ENCODE measurements at regions not wholly inside any gene's neighbourhood (a gene's known extent, or its start where the extent isn't known, plus 50 kb on each side); places are given as distances from the start of the nearest gene placed in this dataset.

DNA sequence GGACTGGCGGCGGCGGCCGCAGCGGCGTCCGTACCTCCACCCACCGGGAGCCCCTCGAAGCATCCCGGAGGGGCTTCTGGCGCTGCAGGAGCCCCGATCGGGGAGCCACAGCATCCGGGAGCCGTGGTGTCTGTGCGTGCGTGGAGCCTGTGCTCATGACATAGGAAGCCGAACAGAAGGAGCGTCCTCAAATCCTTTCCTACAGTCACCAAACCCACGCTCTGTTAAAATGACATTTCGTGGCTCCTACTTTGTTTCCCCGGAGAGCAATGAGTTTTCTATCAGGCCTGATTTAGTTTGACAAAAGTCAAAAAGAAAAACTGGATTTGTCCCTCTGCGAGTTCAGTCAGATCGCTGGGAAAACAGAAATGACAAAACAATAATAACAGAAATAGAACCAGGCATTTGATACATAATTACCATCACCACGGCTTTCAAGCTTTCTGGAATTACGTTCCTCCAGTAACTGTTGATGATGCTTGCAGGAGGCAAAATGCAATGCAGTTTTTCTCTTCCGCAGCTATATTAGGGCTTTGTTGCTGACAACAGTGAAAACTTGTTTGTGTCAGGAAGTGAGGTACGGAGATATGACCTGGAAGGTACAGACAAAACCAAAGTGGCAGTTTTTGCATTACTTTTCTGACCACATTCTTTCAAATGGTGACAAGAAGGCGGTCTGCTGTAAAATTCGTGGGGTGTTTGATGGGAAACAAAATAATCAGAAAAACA lies 219.3 kb upstream of the MKLN1 start:
- DNase-seq (ENCODE audit: low read depth), result peak; percentile 11

DNA sequence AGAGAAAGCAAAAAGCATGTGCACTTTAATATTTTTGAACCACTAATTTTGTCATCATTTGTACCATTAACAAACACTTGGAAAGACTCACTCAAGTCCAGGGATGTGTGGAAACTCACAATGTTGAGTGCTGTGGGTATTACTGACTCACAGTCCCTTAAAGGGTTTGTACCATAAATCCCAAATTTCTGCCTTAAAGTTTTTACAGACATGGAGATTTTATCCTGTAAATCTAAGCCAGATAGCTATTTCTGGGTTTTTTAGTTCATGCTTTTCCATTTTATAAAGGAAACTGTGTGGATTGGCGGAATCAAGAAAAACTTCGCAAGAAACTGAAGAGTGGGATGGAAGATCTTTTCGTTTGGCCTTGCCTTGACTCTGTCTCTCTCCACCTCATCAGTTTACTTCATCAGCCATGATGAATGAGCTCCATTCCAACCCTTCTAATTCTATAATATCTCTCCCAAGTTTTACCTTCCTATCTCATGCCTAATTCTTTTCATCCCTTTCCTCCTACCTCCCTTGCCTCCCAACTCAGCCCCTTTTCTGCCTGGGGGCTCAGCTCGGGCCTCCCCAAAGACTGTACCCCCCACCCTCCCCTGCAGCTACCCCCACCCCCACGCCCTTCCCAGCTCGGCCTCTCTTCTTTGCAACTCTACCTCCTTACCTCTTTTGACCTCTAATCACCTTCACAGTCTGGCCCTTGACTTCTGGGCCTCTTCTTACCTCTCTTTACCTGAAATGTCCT lies 218.5 kb upstream of the MKLN1 start:
- peak; percentile 23 for DNase-seq (ENCODE audit: low read depth)

DNA sequence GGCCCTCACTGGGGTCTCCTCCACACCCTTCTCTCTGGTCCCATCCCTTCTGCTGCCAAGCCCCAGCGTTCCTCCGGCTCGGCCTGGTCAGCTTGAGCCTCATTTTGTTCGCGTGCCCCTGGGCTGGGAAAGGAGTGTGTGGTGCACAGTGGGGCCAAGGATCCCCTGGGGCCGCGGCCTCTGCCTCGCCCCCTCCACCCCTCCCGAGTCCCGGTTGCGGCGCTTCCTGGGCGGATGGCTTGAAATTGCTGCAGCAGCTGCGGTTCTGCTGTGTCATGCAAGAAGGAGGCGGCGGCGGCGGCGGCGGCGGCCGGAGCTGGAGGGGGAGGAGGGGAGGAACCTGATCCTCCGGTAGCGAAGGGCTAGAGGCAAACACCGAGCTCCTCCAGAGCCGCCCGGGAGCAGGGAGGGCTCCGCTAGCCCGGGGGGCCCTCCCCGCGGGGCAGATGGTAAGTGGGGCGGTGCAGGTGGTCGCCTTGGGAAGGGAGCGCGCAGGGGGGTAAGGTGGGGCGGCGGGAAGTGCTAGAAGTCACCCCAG lies 217.8 kb upstream of the MKLN1 start:
- peak; percentile 43 for DNase-seq (ENCODE audit: low read depth)

DNA sequence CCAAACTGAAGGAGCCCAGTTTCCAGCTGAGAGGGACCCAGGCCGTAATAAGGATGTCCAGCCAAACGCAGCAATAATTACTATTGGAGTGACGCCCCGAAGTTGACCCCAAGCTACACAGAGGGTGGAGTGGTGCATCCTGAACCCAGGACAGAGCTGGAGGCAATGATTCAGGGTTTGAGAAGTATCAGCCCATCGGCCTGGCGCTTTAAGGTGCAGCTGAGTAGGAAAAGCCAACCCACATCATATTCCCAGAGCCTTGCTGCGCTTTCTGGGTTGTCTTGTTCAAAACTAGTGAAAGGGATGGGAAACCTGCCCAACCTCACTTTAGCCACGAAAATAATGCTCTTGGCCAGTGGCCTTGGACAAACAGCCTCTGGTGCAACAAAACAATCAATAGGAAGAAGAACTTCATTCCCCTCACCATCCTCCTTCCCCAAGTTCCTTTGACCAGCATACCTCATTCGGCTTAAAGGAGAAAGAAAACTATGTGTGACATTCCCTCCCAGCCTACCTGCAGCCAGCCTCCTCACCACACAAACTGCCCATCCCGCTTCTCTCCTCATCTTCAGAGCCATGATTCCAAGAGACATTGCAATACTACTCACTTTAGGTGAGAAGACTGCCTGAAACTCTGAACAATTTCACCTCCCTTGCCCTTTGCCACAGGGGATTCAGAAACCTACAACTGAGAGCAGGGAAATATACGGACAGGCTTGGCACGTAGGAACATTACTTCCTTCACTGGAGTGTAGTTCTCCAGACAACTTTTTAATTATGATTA lies 217.2 kb upstream of the MKLN1 start:
- DNase-seq (ENCODE audit: low read depth), result no peak

DNA sequence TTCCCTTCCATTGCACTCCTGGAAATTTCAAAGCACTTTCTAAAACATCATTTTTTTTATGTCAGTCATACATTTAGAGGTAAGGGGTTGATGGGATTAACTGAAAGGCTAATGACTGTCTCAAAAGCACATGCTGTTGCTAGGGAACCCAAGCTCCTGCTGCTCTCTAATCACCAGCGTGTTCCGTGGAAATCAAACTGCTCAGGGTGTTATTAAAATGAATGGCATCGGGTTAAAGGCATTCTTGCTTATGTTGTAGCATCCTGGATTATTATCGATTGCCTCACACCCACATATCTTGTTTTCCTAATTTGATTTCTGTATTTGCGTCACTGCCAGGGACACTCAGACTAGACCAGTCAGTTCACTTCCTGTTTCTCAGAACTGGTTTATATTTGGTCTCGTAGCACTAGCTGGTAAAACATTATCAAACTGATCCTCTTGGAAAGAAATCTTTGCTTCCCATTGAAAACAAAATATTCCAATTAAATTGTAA lies 216.5 kb upstream of the MKLN1 start:
- peak; percentile 86 for DNase-seq (ENCODE audit: low read depth)

DNA sequence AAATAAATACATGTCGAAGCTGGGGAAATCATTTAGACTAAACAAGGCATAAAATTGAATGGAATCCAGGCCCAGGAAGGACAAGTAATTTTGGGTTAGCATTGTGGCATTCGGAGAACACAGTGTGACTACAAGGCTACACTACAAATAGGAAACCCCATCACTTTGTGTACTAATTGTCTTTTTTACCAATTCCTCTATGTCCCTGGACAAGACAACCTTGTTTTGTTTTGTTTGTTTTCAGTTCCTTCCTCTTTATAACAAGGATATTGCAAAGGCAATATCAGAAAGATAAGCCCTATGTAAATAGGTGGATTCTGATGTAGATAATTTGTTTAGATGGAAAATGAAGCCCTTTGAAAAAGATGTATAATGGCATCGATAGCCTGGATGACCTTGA lies 215.9 kb upstream of the MKLN1 start:
- DNase-seq (ENCODE audit: low read depth), result no peak

DNA sequence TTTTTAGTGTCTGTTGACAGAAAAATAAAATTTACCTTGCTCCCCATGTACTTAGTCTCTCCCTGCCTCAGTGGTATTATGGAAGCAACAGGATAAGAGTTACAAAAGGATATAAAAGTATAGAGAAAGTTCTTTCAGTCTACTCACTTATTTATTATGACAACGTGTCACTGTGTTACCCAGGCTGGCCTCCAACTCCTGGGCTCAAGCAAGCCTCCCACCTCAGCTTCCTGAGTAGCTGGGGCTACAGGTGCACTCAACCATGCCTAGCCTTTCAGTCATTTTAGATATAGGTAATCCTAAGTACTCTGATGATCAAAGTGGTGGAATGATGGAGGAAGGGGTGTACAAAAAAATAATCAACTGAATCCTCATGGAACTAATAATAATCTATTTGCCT lies 215.2 kb upstream of the MKLN1 start:
- DNase-seq (ENCODE audit: low read depth), result no peak

DNA sequence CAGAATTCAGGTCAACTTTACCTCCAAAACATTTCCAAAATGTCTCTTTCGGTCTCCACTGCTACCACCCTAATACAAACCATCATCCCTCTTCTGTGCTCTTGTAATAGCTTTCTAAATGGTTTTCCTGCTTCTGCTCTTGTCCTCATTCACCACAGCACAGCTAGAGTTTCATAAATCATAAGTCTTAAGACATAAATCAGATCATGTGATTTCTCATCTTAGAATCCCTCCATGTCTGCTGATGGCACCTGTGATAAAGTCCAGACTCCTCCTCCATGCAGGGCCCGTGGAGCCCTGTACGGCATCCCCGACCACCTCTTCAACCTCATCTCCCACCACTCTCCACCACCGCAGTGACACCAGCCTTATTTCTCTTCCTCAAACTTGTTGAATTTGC lies 212.3 kb upstream of the MKLN1 start:
- no peak for DNase-seq (ENCODE audit: low read depth)

DNA sequence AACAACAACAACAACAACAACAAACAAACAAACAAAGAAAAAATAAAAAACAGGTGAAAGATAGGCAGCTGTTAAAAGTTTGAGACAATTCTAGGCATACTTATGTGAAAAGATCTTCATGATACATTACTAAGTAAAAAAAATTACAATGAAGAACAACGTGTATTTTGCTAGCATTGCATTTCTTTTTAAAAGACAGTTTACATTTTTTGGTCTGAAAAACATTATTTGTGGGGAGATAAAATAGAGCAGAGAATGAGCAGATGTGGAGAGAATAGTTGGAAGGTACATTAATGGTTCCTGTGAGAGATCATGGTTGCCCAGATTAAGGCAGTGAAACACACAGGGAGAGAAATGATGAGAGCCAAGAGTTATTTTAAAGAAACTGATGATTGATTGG lies 210.2 kb upstream of the MKLN1 start:
- DNase-seq (ENCODE audit: low read depth), result no peak

DNA sequence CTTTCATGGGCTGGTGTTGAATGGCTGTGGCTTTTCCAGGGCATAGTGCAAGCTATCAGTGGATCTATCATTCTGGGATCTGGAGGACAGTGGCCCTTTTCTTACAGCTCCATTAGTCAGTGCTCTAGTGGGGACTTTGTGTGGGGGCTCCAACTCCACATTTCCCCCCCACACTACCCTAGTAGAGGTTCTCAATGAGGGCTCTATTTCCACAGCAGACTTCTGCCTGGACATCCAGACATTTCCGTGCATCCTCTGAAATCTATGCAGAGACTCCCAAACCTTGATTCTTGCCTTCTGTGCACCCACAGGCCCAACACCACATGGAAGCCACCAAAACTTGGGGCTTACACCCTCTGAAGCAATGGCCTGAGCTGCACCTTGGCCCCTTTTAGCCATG lies 208.3 kb upstream of the MKLN1 start:
- no peak for DNase-seq (ENCODE audit: low read depth)

DNA sequence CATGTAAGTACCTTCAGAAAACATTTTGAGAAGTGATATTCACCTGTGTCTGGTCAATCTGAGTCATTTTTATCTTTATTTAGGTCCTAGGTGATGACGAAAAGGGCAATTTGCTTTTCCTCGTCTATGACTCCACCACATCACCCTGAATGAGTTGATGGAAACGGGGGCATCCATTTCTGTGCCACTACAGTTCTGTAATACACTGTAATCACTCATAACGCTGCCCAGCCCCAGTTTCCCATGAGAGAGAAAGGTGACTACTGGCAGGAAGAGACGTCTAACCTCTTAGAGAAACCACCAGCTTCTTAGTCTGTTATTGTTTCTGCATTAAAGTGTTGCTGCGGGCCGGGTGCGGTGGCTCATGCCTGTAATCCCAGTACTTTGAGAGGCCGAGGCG lies 205.3 kb upstream of the MKLN1 start:
- DNase-seq (ENCODE audit: low read depth), result no peak

DNA sequence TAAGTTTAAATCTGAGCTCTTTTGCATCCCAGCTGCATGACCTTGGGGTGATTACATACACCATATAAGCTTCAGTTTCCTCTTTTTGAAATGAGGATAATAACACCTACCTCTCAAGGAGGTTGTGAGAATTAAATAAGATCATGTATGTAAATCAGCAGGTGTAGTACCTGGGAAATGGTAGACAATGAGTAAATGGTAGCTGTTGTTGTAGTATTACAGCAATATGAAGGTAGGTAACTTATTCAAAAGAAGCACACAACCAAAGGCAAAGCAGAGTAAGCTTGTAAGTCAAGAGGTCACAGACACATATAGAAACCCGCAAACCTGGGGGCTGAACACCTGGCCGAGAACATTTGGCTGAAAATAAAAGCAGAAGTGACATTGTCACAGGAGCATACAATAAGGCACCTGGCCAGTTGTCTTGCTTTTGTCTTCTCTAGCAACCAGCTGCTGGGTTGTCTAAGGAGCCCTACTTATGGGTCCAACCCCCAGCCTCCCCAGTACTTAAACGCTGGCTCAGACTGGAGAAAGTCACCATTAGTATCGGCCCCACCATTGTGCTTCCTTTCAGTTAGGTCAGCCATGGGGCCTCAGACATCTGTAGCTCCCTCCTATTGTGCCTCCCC lies 203.6 kb upstream of the MKLN1 start:
- no peak for DNase-seq (ENCODE audit: low read depth)

DNA sequence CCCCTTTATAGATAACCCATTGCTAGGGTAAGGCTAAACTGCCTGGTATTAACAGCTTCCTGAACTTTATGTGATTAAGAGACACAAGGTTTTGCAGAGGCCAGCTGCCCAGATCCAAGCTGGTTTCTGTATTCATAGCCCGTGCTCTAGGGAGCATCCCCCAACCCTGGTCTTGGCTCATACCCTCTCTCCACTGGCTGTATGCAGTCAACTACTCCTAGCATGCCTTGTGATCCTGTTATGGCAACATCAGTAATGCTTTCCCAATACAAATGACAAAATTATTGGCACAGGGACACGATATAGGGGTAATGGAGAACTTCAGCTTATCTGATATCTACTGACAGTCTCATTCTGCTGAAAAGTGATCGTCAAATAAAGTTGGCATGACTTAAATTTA lies 202.8 kb upstream of the MKLN1 start:
- DNase-seq (ENCODE audit: low read depth), result no peak

DNA sequence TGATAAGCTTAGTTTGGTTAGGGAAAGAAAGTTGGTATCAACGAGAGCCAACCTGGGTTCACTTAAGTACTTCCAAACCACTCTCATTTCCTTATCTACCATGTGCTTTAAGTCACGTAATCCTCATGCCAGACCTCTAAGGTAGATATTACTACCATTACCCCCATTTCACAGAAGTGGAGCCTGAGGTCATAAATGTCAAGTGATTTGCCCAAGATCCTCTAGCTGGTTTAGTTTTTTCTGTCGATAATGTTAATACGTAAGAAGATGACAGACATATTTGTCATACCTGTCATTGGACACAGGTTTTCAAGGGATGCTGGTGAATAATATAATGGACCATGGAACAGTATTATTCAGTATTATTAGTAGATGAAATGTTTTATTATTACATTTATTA lies 197.4 kb upstream of the MKLN1 start:
- no peak for DNase-seq (ENCODE audit: low read depth)

DNA sequence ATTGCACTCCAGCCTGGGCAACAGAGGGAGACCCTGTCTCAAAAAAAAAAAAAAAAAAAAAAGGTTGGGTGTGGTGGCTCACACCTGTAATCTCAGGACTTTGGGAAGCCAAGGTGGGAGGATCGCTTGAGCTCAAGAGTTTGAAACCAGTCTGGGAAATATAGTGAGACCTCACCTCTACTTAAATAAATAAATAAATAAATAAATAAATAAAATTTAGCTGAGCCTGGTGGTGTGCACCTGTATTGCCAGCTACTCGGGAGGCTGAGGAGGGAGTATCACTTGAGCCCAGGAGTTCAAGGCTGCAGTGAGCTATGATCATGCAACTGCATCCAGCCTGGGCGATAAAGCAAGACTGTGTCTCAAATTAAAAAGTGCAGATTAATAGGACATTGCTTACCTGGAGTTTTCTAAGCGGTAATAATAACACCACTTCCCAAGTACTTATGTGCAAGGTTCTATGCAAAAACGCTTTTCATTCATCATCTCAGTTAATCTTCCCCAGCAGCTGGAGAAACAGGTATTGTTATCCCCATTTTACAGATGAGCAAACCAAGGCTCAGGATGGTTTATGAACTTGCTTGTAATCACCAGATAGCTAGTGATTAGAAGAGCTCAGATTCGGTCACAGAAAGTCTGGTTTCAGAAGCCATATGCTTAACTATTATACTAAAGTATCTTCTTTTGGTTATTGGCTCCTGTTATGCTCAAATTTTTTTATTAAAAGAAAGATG lies 196.5 kb upstream of the MKLN1 start:
- no peak for DNase-seq (ENCODE audit: low read depth)

DNA sequence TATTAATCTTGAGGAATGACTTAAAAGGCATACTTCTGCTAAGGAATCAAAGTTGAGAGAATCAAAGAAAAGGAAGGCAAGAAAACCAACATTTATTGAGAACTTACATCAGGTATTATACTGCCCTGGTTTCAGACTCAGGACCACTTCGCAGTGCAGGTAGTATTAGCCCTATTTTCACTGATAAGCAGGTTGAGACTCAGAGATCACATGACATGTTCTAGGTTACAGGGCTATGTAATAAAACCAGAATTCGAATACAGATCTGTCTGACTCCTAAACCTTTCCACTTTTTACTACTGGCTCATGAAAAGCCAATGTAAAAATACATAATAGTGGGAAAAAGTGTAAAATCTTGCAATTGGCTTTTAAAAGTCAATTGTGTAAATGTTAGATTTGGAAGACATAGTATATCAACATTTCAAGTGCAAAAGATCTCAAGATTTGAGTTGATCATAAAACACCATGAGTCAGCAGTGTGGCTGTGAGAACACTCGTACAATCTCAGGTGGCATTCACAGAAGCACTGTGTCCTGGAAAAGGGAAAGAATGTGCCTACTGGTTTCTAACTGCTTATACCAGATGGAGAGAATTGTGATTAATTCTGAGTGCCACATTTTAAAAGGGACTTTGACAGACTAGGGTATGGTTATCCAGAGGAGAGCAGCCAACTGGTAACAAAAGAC lies 195.8 kb upstream of the MKLN1 start:
- DNase-seq (ENCODE audit: low read depth), result no peak

DNA sequence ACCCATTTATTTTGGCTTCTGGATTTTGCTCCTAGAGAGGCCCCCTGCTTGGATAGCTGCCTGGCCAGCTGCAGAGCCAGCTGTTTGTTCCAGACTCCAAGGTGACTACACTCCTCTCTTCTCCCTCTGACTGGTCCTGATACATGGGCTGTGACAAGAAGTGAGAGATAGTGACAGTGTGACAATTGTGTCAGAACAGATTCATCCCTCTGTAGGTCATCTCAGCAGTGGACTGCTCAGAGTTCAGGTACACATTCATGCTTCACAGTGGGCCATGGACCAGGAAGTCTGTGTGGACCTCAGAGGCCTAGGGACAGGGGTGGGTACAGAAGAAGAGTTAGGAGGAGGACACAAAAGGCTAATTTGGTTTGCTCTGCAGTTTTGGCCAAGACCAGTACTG lies 188.2 kb upstream of the MKLN1 start:
- no peak for DNase-seq (ENCODE audit: low read depth)

DNA sequence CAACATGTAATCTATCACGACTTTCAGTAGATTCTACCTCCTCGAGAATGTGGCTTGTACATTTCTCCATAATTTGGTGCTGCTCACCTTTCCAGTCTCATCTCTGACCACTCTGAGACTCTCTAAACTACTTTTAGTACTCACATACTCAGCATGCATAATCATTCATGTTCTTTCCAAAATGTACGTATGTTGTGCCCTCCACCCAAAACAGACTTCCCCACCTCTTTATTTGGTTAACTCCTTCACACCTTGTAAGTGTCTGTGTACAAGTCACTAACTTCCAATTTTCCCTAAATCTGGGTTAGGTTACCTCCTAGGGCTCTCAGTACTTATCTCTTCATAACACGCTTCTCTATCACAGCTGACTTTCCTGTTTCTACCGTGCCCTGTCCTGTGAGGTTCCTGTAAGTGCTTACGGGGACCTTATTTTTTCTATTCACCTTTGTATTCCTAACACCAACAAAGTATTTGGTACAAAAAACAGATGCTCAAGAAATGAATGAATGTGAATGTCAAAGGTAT lies 186.2 kb upstream of the MKLN1 start:
- no peak for DNase-seq (ENCODE audit: low read depth)

DNA sequence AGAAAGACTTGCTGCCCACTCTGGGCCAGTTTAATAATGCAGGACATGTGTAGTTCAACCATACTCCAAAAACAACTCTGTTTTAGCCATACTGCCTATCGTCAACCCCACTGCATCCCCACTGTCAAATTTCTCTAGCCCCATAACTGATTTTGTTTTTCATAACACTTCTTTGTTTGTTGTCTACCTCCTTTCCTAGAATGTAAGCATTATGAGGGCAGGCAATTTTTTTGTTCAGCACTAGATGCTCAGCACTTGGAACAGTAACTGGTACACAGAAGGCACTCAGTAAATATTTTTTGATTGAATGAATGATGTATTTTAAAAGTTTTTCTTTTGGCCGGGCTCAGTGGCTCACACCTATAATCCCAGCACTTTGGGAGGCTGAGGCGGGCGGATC lies 183.8 kb upstream of the MKLN1 start:
- no peak for DNase-seq (ENCODE audit: low read depth)

DNA sequence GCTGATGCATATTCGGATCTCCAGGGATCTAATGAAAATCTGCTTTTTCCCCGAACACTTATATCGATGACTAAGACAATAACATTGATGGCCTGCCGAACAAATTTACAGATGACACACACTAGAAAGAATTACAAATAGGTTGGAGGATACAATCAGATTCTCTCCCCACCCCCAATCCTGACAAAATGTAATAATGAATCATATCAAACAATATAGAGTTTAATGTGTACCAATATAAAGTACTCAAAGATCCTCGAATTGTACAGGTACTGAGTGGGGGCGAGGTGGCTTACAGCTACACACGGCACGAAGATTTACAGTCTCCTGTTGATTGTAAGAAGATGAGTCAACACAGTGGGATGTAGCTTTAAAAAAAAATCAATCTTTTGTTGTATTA lies 182.7 kb upstream of the MKLN1 start:
- DNase-seq (ENCODE audit: low read depth), result no peak

DNA sequence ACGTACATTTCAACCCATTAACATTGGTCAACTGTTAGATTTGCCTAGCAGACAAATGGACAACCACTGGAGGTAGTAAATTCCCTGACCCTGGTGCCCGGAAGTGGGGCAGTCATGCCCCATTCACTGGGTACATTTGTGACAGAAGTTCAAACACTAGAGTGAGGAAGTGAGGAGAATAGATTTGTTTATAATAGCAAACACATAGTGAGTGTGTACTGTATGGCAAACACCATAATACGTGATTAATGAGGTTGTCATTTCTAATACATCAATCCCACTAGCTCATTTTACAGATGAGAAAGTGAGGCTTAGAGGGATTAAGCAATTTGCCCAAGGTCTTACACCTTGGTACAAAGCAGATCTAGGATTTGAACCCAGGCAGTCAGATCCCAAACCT lies 181.9 kb upstream of the MKLN1 start:
- DNase-seq (ENCODE audit: low read depth), result no peak
